K562 (cell line): ENCODE measurements at regions not wholly inside any gene's neighbourhood (a gene's known extent, or its start where the extent isn't known, plus 50 kb on each side); places are given as distances from the start of the nearest gene placed in this dataset.

Experiments
- ATAC-seq: fragments of 200-7000 bp; cut with Tn5 transposase; 3 replicates; pipeline ENCODE4 v1.9.1; 2020; ENCODE audit warnings: moderate library complexity
- BruUV-seq: library from RNA; stranded (reverse); fragments of 400-500 nt; replicated peaks from 2 replicates; lab custom pipeline; 2021; lab: Mats Ljungman, UMichigan
- CTCF ChIA-PET: fragments of 300-600 bp; formaldehyde crosslinking; extraction: SDS; loops from one replicate; lab custom pipeline; 2021; ENCODE audit warnings: low intra/inter-chr PET ratio; lab: Yijun Ruan, JAX
- POLR2A ChIA-PET: fragments of 300-600, 350-650 bp; sonication (Branson Sonifier 250); formaldehyde crosslinking; extraction: SDS; loops from one replicate; lab custom pipeline; 2021; ENCODE audit warnings: antibody characterized with exemption, inconsistent platforms; lab: Yijun Ruan, JAX
- DNase-seq, 4 experiments: peaks; one replicate each; pipeline versions ENCODE4 v3.0.0 to v3.0.0-alpha.2; 2011 to 2018; ENCODE audit warnings: low spot score in 3 of 4, mixed read lengths in 3 of 4; ENCODE audit errors: extremely low read depth in 1 of 4
- FAIRE-seq: peaks from 2 replicates; lab custom pipeline; 2011; peaks lifted over from hg19 to GRCh38; lab: Jason Lieb, UNC
- H2AFZ ChIP-seq: 2 replicates; pipeline ENCODE4 v1.6.0; 2011; ENCODE audit warnings: low read depth, low read length, control low read depth, inconsistent platforms
- H3K27ac ChIP-seq: fragments of 200-600 bp; 3 replicates; pipeline ENCODE4 v1.8.0; 2011; ENCODE audit warnings: low read depth, mild to moderate bottlenecking, control low read depth, inconsistent platforms, low read length, moderate library complexity, mixed read lengths; ENCODE audit errors: extremely low read depth
- H3K27me3 ChIP-seq, 2 experiments: fragments of 300-600 bp in 1 of 2; 2 replicates in 1 of 2; 3 replicates in 1 of 2; pipeline versions ENCODE4 v1.6.0 to v1.8.0; 2011; ENCODE audit warnings: inconsistent platforms in 2 of 2, low read length in 2 of 2, mild to moderate bottlenecking in 1 of 2, mixed read lengths in 1 of 2, moderate library complexity in 1 of 2; ENCODE audit not compliant: control insufficient read depth in 2 of 2, insufficient read depth in 2 of 2
- H3K36me3 ChIP-seq: fragments of 300-600 bp; 3 replicates; pipeline ENCODE4 v1.8.0; 2011; ENCODE audit warnings: mild to moderate bottlenecking, low read length, inconsistent platforms; ENCODE audit not compliant: control insufficient read depth, insufficient read depth
- H3K4me1 ChIP-seq, 2 experiments: fragments of 200-600 bp in 1 of 2; replicated peaks in 1 of 2; 2 replicates in 1 of 2; 3 replicates in 1 of 2; pipeline versions ENCODE4 v1.5.1 to v1.8.0; 2011; ENCODE audit warnings: inconsistent platforms in 2 of 2, low read length in 2 of 2, mild to moderate bottlenecking in 1 of 2, mixed read lengths in 1 of 2, moderate library complexity in 1 of 2; ENCODE audit not compliant: control insufficient read depth in 2 of 2, insufficient read depth in 2 of 2
- H3K4me2 ChIP-seq: 2 replicates; pipeline ENCODE4 v1.6.1; 2011; ENCODE audit warnings: low read length, control low read depth, inconsistent platforms, mixed read lengths; ENCODE audit not compliant: insufficient read depth
- H3K4me3 ChIP-seq: fragments of 200-600 bp; sonication (generic), shearing (Covaris generic); 2 replicates; pipeline ENCODE4 v1.5.1; 2016; ENCODE audit warnings: control low read depth, inconsistent platforms
- H3K79me2 ChIP-seq: fragments of 200-600 bp; 3 replicates; pipeline ENCODE4 v1.8.0; 2011; ENCODE audit warnings: low read length, inconsistent platforms; ENCODE audit not compliant: control insufficient read depth, insufficient read depth
- H3K9ac ChIP-seq, 2 experiments: 2 replicates each; pipeline versions ENCODE4 v1.6.0 to v1.6.1; 2011; ENCODE audit warnings: low read depth in 2 of 2, low read length in 2 of 2, control low read depth in 1 of 2, inconsistent platforms in 1 of 2, mild to moderate bottlenecking in 1 of 2, mixed read lengths in 1 of 2; ENCODE audit not compliant: insufficient read depth in 1 of 2
- H3K9me1 ChIP-seq: one replicate; pipeline ENCODE4 v1.6.0; 2011; ENCODE audit warnings: inconsistent platforms, mild to moderate bottlenecking, low read length, moderate library complexity; ENCODE audit not compliant: control insufficient read depth, insufficient read depth
- H3K9me3 ChIP-seq: replicated peaks from 2 replicates; pipeline ENCODE4 v1.5.1; 2011; ENCODE audit warnings: low read depth, low read length, inconsistent platforms; ENCODE audit not compliant: control insufficient read depth, insufficient read depth
- H4K20me1 ChIP-seq: replicated peaks from 2 replicates; pipeline ENCODE4 v1.6.1; 2011; ENCODE audit warnings: low read length, inconsistent platforms, mixed read lengths; ENCODE audit not compliant: control insufficient read depth, insufficient read depth
- ARID1B ChIP-seq: fragments of 450-650 bp; IDR thresholded peaks from 2 replicates; pipeline ENCODE4 v1.6.1; 2016; ENCODE audit warnings: antibody characterized with exemption, mild to moderate bottlenecking, inconsistent platforms
- CCAR2 ChIP-seq: fragments of 200-400 bp; formaldehyde crosslinking; IDR thresholded peaks from 2 replicates; pipeline ENCODE4 v1.6.1; 2017; ENCODE audit warnings: mild to moderate bottlenecking, low read depth, low read length
- FOXA3 ChIP-seq, 2 experiments: fragments of 450-650 bp in 1 of 2; sonication (generic) in 1 of 2; formaldehyde crosslinking; IDR thresholded peaks in 1 of 2; conservative IDR thresholded peaks in 1 of 2; 2 replicates each; pipeline versions ENCODE4 v1.4.0 to v1.8.0; 2020 to 2022; ENCODE audit warnings: mild to moderate bottlenecking in 2 of 2, missing genetic modification reagents in 1 of 2
- GTF2A2 ChIP-seq: IDR thresholded peaks from 2 replicates; pipeline ENCODE4 v1.6.1; 2016; ENCODE audit warnings: mild to moderate bottlenecking, missing genetic modification characterization, missing compliant biosample characterization
- KDM2B ChIP-seq: fragments of 250-450 bp; sonication (Bioruptor Pico); IDR thresholded peaks from 2 replicates; pipeline ENCODE4 v1.8.0; 2021; ENCODE audit warnings: mild to moderate bottlenecking, moderate library complexity
- MAFG ChIP-seq: fragments of 450-650 bp; conservative IDR thresholded peaks from 2 replicates; pipeline ENCODE4 v1.6.1; 2016; ENCODE audit warnings: missing genetic modification characterization, missing compliant biosample characterization
- NR0B1 ChIP-seq: fragments of 450-650 bp; IDR thresholded peaks from one replicate; pipeline ENCODE4 v1.6.1; 2018; ENCODE audit warnings: mild to moderate bottlenecking, moderate library complexity; ENCODE audit not compliant: partially characterized antibody
- SIN3B ChIP-seq: fragments of 450-650 bp; IDR thresholded peaks from 2 replicates; pipeline ENCODE4 v1.6.1; 2017; ENCODE audit warnings: low read depth, mild to moderate bottlenecking, moderate library complexity
- SPI1 ChIP-seq: IDR thresholded peaks from 2 replicates; pipeline ENCODE4 v1.6.1; 2011; ENCODE audit warnings: low read depth, low read length, control low read depth, borderline replicate concordance
- SRSF9 ChIP-seq: fragments of 200-400 bp; formaldehyde crosslinking; IDR thresholded peaks from 2 replicates; pipeline ENCODE4 v1.6.1; 2017; ENCODE audit warnings: low read depth, low read length, borderline replicate concordance
- TCF7L2 ChIP-seq: fragments of 150-350 bp; IDR thresholded peaks from 2 replicates; pipeline ENCODE4 v1.6.1; 2016; ENCODE audit warnings: low read depth, mild to moderate bottlenecking, low read length, moderate library complexity
- ZHX1 ChIP-seq: fragments of 150-350 bp; conservative IDR thresholded peaks from 2 replicates; pipeline ENCODE4 v1.6.1; 2014; ENCODE audit warnings: low read length
- ZNF134 ChIP-seq: fragments of 250-450 bp; sonication (Bioruptor Pico); conservative IDR thresholded peaks from 2 replicates; pipeline ENCODE4 v1.4.0; 2020
- ZNF57 ChIP-seq: fragments of 450-650 bp; formaldehyde crosslinking; IDR thresholded peaks from 2 replicates; pipeline ENCODE4 v1.4.0; 2020; ENCODE audit warnings: mild to moderate bottlenecking, moderate library complexity
- ZSCAN29 ChIP-seq: fragments of 450-650 bp; IDR thresholded peaks from 2 replicates; pipeline ENCODE4 v1.6.1; 2017
- WGBS: fragments of 100-300 bp; shearing (Covaris generic); methylation state at CpG from one replicate; pipeline ENCODE4 v1.1.6; 2016; ENCODE audit warnings: low coverage, mixed read lengths; ENCODE audit not compliant: insufficient coverage; ENCODE audit errors: missing lambda C conversion rate; 5-methylcytosine and 5-hydroxymethylcytosine counted together
- in situ Hi-C: fragments of 300-500 bp; cut with MboI; formaldehyde crosslinking; loops from 4 replicates; pipeline ENCODE4 v1.15.0; 2018; ENCODE audit warnings: inconsistent platforms, mixed read lengths
- intact Hi-C: fragments of 100-400 bp; cut with micrococcal nuclease; formaldehyde crosslinking; loops from 2 replicates; pipeline ENCODE4 v1.14.2; 2022

GRCh38 chrX:6906608-6907007 lies 240.9 kb upstream of the STS start:
- in situ Hi-C loops = no loop called here
- H2AFZ ChIP-seq = no peak overlapping the region
- no peak overlapping the region for H3K4me2 ChIP-seq
- H3K4me3 ChIP-seq = no peak overlapping the region
- H3K9ac ChIP-seq = no peak overlapping the region
- H3K79me2 ChIP-seq = no peaks in the 10 kb centered on the region
- CTCF ChIA-PET = no interaction called here
- DNase-seq (no peak), ATAC-seq (no peak), FAIRE-seq (no peak)
- no peaks in the 10 kb centered on the region for H4K20me1 ChIP-seq
- intact Hi-C loops = no loop called here
- POLR2A ChIA-PET = no interaction called here
- no peak for TF ChIP-seq FOXA3 (CRISPR knock-in tag; conservative IDR thresholded peaks at IDR 0.05 in 1 of 2, IDR thresholded peaks at IDR 0.05 in 1 of 2)
- H3K27ac ChIP-seq = no peak overlapping the region
- BruUV-seq = no TSS peak
- WGBS = 0% methylated on average over 1 of the region's 1 CpG
- H3K27me3 ChIP-seq = no peaks in the 10 kb centered on the region
- H3K4me1 ChIP-seq = no peaks in the 10 kb centered on the region
- no peaks in the 10 kb centered on the region for H3K9me1 ChIP-seq
- no peaks in the 10 kb centered on the region for H3K36me3 ChIP-seq
- no peaks in the 10 kb centered on the region for H3K9me3 ChIP-seq

DNA sequence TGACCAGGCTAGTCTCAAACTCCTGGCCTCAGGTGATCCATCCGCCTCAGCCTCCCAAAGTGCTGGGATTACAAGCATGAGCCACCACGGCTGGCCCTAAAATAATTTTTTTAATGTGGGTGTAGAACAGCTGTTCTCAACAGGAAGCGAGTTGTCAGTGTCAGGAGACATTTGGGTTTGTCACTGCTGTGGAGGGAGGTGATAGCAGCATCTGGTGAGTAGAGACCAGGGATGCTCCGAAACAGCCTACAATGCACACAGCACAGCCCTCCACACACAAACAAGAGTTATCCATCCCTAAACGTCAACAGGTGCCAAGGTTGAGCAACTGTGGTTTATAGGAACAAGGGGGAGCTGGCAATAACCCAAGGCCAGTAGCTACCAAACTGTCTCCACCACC lies 243.4 kb upstream of the STS start:
- Histone ChIP-seq H3K79me2 (no peaks in the 10 kb centered on the region), H3K27ac (no peak overlapping the region), H3K9me3 (no peaks in the 10 kb centered on the region), H3K4me3 (no peak overlapping the region), H3K36me3 (no peaks in the 10 kb centered on the region), H3K27me3 (no peaks in the 10 kb centered on the region), H3K9ac (no peak overlapping the region), H2AFZ (no peak overlapping the region), H3K9me1 (no peaks in the 10 kb centered on the region), H3K4me2 (no peak overlapping the region), H3K4me1 (no peaks in the 10 kb centered on the region), H4K20me1 (no peaks in the 10 kb centered on the region)
- ATAC-seq (no peak), DNase-seq (no peak), FAIRE-seq (no peak)
- intact Hi-C loops (no loop called here), in situ Hi-C loops (no loop called here)
- WGBS = 5% methylated on average over 5 of the region's 5 CpGs
- BruUV-seq = no TSS peak
- POLR2A ChIA-PET = interaction anchor here (0.6 kb wide), 1 partner anchor 48 kb away, joined by 3 read pairs; no protein-coding TSS in a partner anchor
- CTCF ChIA-PET = no interaction called here
- no peak for TF ChIP-seq ZNF134 (CRISPR knock-in tag)
- no peak for TF ChIP-seq TCF7L2
- TF ChIP-seq MAFG = no peak
- no peak for TF ChIP-seq ZNF57 (CRISPR knock-in tag)
- no peak for TF ChIP-seq ARID1B
- TF ChIP-seq GTF2A2 (tag) = no peak
- TF ChIP-seq CCAR2 = no peak
- no peak for TF ChIP-seq ZHX1
- no peak for TF ChIP-seq SPI1
- TF ChIP-seq KDM2B (CRISPR knock-in tag) = no peak
- TF ChIP-seq SIN3B = no peak
- TF ChIP-seq ZSCAN29 = no peak
- TF ChIP-seq NR0B1 = no peak
- no peak for TF ChIP-seq SRSF9
